ENCODE measurements at regions not wholly inside any gene's neighbourhood (a gene's known extent, or its start where the extent isn't known, plus 50 kb on each side); places are given as distances from the start of the nearest gene placed in this dataset.

GRCh38 chr11:29627541-29627940, 389.3 kb downstream of the KCNA4 start:
- H3K9me3 ChIP-seq (ENCODE audit: low read length): no peaks in the 10 kb centered on the region
- no peaks in the 10 kb centered on the region for H3K9me2 ChIP-seq (replicated peaks; ENCODE audit: low read length)
- POLR2A ChIA-PET (ENCODE audit: unreplicated experiment): no interaction called here
- no peak overlapping the region for H2AFZ ChIP-seq (ENCODE audit: low read length)
- no peaks in the 10 kb centered on the region for H4K20me1 ChIP-seq (ENCODE audit: low read length)
- no peak overlapping the region for H3K4me3 ChIP-seq (ENCODE audit: low read length)
- H3K9ac ChIP-seq (ENCODE audit: low read length): no peak overlapping the region
- DNase-seq (no peak), ATAC-seq (no peak)
- no peaks in the 10 kb centered on the region for H3K4me1 ChIP-seq (ENCODE audit: insufficient read depth, low read length)
- TF ChIP-seq EZH2 (IDR thresholded peaks at IDR 0.05; ENCODE audit: low read length, unreplicated experiment): no peak
- H3F3A ChIP-seq (ENCODE audit: low read length, unreplicated experiment): no peaks in the 10 kb centered on the region
- CTCF ChIA-PET: no interaction called here
- peaks cover 11% of the 10 kb centered on the region; the same call in 1 of the 2 replicates for H3K27me3 ChIP-seq (ENCODE audit: low read length)
- H3K27ac ChIP-seq (ENCODE audit: low read length): no peak overlapping the region
- intact Hi-C loops (cut with micrococcal nuclease): no loop called here
- no TSS peak for BruUV-seq (replicated peaks)
- H3K79me2 ChIP-seq (ENCODE audit: low read length): no peaks in the 10 kb centered on the region
- no peaks in the 10 kb centered on the region for H3K36me3 ChIP-seq (ENCODE audit: low read depth, low read length)
- no peak overlapping the region for H3K4me2 ChIP-seq (ENCODE audit: low read length)

GRCh38 chr11:29623144-29623722, 393.6 kb downstream of the KCNA4 start:
- H3K4me2 ChIP-seq (ENCODE audit: low read length): no peak overlapping the region
- peaks cover 15% of the 10 kb centered on the region; the same call in 1 of the 2 replicates for H3K27me3 ChIP-seq (ENCODE audit: low read length)
- DNase-seq (no peak), ATAC-seq (no peak)
- H3F3A ChIP-seq (ENCODE audit: low read length, unreplicated experiment): no peaks in the 10 kb centered on the region
- H3K79me2 ChIP-seq (ENCODE audit: low read length): no peaks in the 10 kb centered on the region
- CTCF ChIA-PET: no interaction called here
- no peaks in the 10 kb centered on the region for H4K20me1 ChIP-seq (ENCODE audit: low read length)
- H3K4me3 ChIP-seq (ENCODE audit: low read length): no peak overlapping the region
- H3K36me3 ChIP-seq (ENCODE audit: low read depth, low read length): no peaks in the 10 kb centered on the region
- intact Hi-C loops (cut with micrococcal nuclease): no loop called here
- TF ChIP-seq EZH2 (IDR thresholded peaks at IDR 0.05; ENCODE audit: low read length, unreplicated experiment) (no peak), CTCF (conservative IDR thresholded peaks at IDR 0.05; ENCODE audit: low read depth, low read length) (no peak), EZH2phosphoT487 (IDR thresholded peaks at IDR 0.05; ENCODE audit: borderline replicate concordance, low read length) (no peak)
- no TSS peak for BruUV-seq (replicated peaks)
- H3K9me3 ChIP-seq (ENCODE audit: low read length): no peaks in the 10 kb centered on the region
- no peaks in the 10 kb centered on the region for H3K9me2 ChIP-seq (replicated peaks; ENCODE audit: low read length)
- H3K27ac ChIP-seq (ENCODE audit: low read length): no peak overlapping the region
- no peak overlapping the region for H3K9ac ChIP-seq (ENCODE audit: low read length)
- no peaks in the 10 kb centered on the region for H3K4me1 ChIP-seq (ENCODE audit: insufficient read depth, low read length)
- no peak overlapping the region for H2AFZ ChIP-seq (ENCODE audit: low read length)
- POLR2A ChIA-PET (ENCODE audit: unreplicated experiment): interaction anchor here (0.5 kb wide), 1 partner anchor 10 kb away, joined by 3 read pairs; no protein-coding TSS in a partner anchor

- no peak for TF ChIP-seq EZH2phosphoT487 (IDR thresholded peaks at IDR 0.05; ENCODE audit: borderline replicate concordance, low read length)
- TF ChIP-seq EZH2 (IDR thresholded peaks at IDR 0.05; ENCODE audit: low read length, unreplicated experiment): no peak
- no peak for TF ChIP-seq CTCF (conservative IDR thresholded peaks at IDR 0.05; ENCODE audit: low read depth, low read length)
- no TSS peak for BruUV-seq (replicated peaks)
- intact Hi-C loops (cut with micrococcal nuclease): no loop called here
- DNase-seq (no peak), ATAC-seq (no peak)
- Histone ChIP-seq H3K4me2 (ENCODE audit: low read length) (no peak overlapping the region), H3K36me3 (ENCODE audit: low read depth, low read length) (no peaks in the 10 kb centered on the region), H3K4me3 (ENCODE audit: low read length) (no peak overlapping the region), H3K9ac (ENCODE audit: low read length) (no peak overlapping the region), H3K9me2 (replicated peaks; ENCODE audit: low read length) (no peaks in the 10 kb centered on the region), H2AFZ (ENCODE audit: low read length) (no peak overlapping the region), H3F3A (ENCODE audit: low read length, unreplicated experiment) (no peaks in the 10 kb centered on the region), H3K9me3 (ENCODE audit: low read length) (no peaks in the 10 kb centered on the region), H4K20me1 (ENCODE audit: low read length) (no peaks in the 10 kb centered on the region), H3K27ac (ENCODE audit: low read length) (no peak overlapping the region), H3K27me3 (ENCODE audit: low read length) (no peaks in the 10 kb centered on the region), H3K79me2 (ENCODE audit: low read length) (no peaks in the 10 kb centered on the region), H3K4me1 (ENCODE audit: insufficient read depth, low read length) (no peaks in the 10 kb centered on the region)
- ChIA-PET POLR2A (ENCODE audit: unreplicated experiment) (no interaction called here), CTCF (no interaction called here)
These were observed 400.2 kb downstream of the KCNA4 start for GRCh38 chr11:29616611-29617010.
